Sciatic nerve (tissue), 2 donors: ENCODE measurements at regions not wholly inside any gene's neighbourhood (a gene's known extent, or its start where the extent isn't known, plus 50 kb on each side); places are given as distances from the start of the nearest gene placed in this dataset.
A peak's percentile ranks its signal among the peaks of the same experiment; 100 is the strongest.
"Not testable (repeated sequence)": the region's sequence is repeated elsewhere in the genome, so short reads cannot be mapped to it uniquely, and the experiment has no call there.

Source experiments
- ATAC-seq: fragments of 200-7000 bp; cut with Tn5 transposase; one replicate; pipeline ENCODE4 v1.9.1; 2020; ENCODE audit warnings: mild to moderate bottlenecking, moderate library complexity
- DNase-seq: peaks from one replicate; pipeline ENCODE4 v3.0.0-alpha.2; 2020; ENCODE audit warnings: low spot score
- intact Hi-C: fragments of 100-400 bp; cut with DNase I; formaldehyde crosslinking; loops from one replicate; pipeline ENCODE4 v1.14.2; 2022
- donor health status: DM: no; HTN: no; CAD: no.
- donor health status: DM: no; HTN: no; CAD: no.

DNA sequence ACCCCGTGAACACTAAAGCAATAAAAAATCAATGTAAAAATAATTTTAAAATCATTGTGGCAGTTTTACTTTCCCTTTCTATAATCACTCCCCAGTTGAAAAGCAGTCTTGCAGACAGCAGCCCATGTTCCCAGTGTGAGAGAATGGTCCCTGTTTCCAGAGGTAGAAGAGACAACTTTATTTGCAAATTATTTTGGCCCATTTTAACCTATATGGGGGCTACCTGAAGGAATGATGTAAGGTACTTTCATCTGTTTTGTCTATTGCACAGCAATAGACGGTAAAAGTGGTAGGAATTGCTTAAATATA, 559.8 kb downstream of the ZWINT start:
- intact Hi-C loops = no loop called here
- ATAC-seq (no peak), DNase-seq (no peak)

DNA sequence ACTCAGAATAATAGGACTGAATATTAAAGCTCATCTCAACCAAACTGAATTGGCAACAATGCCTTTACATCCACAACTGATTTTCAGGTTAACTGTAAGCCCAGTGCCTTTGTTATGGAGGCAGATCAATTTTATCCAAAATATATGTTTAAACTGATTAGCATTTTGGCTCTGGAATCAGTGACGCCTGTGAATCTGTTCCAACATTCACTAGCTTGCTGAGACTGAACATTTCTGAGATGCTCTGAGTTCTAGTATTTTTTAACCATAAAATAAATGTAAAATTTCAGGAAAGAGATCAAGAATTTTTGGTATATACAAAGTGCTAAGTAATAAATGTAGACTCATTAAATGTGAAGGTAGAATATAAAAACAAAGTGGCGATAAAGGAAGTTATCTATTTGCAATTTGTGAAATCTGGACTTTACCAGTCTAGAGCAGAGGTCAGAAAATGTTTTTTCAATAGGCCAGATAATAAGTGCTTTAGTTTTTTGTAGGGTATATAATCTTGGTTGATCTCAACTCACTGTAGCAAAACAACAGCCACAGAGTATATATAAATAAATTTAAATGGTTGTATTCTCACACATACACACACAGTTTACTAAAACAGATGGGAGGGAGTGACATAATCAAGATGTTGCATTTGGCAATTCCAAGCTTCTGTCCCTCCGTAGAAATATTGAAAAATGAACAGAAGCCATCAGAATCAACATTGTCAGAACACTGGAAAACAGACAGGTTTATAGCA, 560.3 kb downstream of the ZWINT start:
- ATAC-seq (no peak), DNase-seq (no peak)
- intact Hi-C loops = no loop called here

DNA sequence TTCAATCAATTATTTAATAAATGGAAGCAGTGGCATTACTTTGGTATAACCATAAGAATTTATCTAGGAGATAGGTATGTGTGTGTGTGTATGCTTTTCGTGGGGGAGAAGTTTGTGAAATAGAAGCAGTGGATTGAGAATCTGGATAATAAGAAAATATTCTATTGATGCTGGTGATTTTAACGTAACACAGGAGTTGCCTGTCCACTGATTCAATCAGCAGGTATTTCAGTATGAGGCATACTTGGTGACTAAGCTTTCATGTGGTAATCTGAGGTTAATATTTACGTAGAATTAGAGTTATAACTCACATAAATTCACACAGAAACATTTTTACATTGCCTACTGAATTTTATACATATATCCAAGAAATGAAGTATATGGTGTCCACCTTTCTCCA, 568.0 kb downstream of the ZWINT start:
- intact Hi-C loops = no loop called here
- ATAC-seq (no peak), DNase-seq (no peak)

DNA sequence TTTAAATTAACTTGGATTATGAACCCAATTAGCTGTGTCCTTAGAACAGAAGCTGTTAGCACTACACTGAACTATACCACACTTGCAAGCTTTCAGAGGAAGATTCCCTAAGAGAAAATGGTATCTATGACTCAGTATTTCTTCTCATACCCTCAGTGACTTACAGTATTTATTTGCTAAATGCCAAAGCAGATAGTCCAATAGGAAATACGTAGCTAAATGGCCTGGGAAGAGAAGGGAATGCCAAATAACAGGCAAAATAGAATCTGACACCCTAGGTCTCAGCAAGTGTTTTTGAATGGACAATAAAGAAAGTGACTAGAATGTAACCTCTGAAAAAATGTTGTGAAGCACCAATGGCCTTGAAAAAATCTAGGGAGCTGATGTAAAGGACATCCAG, 570.8 kb downstream of the ZWINT start:
- DNase-seq, ATAC-seq, intact Hi-C loops: not testable (repeated sequence)

DNA sequence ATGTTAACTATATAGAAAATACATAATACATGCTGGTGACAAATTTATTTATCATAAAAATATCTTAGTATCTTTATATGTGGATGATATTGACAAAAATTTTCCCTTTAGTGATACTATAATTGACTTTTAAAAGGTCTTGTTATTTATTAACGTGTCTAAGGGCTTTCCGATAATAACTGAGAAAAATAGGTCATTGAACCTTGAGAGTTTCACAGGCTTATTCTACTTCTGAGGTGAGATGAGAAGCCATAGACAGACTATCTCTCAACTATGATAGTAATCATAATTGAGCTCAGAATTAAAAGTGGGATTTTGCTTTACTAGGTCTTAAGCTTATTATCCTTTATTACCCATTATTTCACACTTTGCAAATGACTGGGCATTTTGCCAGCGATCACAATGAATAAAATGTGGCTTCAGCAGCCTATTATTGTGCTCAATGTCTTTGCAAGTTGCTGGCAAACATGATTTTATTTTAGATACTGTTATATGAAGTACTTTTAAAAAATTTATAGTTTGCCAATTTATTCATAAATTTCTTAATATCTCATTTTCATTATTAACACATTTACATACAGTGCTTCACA, 574.5 kb downstream of the ZWINT start:
- intact Hi-C loops = no loop called here
- DNase-seq = no peak
- ATAC-seq = no peak

DNA sequence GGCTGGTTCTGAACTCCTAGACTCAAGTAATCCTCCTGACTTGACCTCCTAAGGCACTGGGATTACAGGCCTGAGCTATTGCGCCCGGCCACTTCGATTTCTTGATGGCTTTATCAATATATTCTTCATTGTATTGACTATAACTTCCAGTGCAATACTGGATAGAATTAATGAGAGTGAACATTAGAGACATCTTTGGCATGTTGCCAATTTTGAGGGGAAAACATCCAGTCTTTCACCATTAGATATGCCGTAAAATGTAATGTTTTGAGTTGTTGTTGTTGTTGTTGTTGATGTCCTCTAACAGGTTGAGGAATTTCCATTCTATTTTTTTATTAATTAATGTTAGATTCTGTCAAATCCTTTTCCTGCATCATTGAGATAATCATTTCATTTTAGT, 578.9 kb downstream of the ZWINT start:
- ATAC-seq (no peak), DNase-seq (no peak)
- intact Hi-C loops = no loop called here

GRCh38 chr10:55766212-55766611, 594.8 kb downstream of the ZWINT start:
- intact Hi-C loops = no loop called here
- DNase-seq (no peak), ATAC-seq (no peak)

GRCh38 chr10:55750458-55750857, 610.6 kb downstream of the ZWINT start:
- ATAC-seq (no peak), DNase-seq (no peak)
- intact Hi-C loops = no loop called here

GRCh38 chr10:55747244-55747643, 613.8 kb downstream of the ZWINT start:
- DNase-seq (no peak), ATAC-seq (no peak)
- intact Hi-C loops = no loop called here

- ATAC-seq (no peak), DNase-seq (no peak)
- intact Hi-C loops = no loop called here
Observed at GRCh38 chr10:55746002-55746401, 615.1 kb downstream of the ZWINT start.

DNA sequence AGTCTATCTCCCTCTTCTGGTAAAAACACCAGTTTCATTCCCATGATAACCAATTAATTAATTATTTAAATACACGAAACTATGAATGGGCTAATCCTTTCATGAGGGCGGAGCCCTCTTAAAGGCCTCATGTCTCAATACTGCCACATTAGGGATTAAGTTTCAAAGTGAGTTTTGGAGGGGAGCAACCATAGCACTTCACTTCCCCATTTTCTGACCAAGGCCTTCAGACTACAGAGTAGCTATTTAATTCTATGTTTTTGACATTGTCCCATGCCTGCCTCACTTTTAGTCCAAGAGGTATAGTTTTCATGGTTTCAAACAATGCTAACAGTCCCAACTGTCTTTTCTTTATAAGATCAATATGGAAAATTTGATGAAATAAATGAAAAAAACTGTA, 618.6 kb downstream of the ZWINT start:
- intact Hi-C loops = no loop called here
- ATAC-seq = no peak
- no peak for DNase-seq

DNA sequence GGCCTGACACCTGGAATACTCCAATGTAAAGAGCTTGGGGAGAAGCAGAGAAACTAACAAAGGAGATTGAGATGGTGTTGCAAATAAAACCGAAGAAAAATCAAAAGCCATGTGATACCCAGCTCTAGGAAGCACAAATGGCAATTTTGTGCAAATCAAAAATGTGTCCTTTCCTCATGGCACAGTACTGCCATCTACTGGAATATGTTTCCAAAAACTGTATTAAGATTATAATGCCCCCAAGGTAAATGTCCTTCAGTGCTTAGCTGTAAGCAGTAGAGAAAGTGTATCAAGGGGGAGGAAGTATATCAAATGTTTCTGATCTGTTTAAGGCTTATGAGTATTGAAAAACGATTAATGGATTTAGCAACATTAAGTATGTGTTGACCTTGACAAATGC, 620.3 kb downstream of the ZWINT start:
- intact Hi-C loops, ATAC-seq, DNase-seq: not testable (repeated sequence)

GRCh38 chr10:55740110-55740509, 620.9 kb downstream of the ZWINT start:
- intact Hi-C loops = no loop called here

GRCh38 chr10:55734112-55734511, 626.9 kb downstream of the ZWINT start:
- intact Hi-C loops = no loop called here
- ATAC-seq (no peak), DNase-seq (no peak)

More at GRCh38 chr10:55740110-55740509, 620.9 kb downstream of the ZWINT start:
- no peak for ATAC-seq
- no peak for DNase-seq

DNA sequence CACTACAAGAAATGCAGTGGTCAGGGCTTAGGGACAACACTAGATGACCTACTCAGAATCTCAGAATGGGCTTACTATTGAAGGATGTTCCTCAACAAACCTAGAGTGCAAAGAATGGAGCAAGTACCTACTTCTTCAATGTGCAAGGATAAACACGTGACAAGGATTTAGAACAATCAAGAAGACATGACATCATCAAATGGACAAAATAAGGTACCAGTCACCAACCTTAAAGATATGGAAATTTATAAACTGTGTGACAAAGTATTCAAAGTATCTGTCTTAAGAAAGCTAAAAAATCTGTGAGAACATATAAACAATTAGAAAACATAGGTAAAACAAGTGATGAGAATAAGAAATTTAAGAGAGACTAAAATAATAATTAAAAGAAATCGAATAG, 656.1 kb downstream of the ZWINT start:
- DNase-seq (no peak), ATAC-seq (no peak)
- intact Hi-C loops = no loop called here

GRCh38 chr10:55668326-55668922, 692.6 kb downstream of the ZWINT start:
- intact Hi-C loops = no loop called here
- DNase-seq (no peak), ATAC-seq (no peak)

- DNase-seq (no peak), ATAC-seq (no peak)
- intact Hi-C loops = no loop called here
Observed at GRCh38 chr10:55653531-55653930, 707.5 kb downstream of the ZWINT start.

GRCh38 chr10:55641601-55642000, 719.5 kb downstream of the ZWINT start:
- intact Hi-C loops = no loop called here

DNA sequence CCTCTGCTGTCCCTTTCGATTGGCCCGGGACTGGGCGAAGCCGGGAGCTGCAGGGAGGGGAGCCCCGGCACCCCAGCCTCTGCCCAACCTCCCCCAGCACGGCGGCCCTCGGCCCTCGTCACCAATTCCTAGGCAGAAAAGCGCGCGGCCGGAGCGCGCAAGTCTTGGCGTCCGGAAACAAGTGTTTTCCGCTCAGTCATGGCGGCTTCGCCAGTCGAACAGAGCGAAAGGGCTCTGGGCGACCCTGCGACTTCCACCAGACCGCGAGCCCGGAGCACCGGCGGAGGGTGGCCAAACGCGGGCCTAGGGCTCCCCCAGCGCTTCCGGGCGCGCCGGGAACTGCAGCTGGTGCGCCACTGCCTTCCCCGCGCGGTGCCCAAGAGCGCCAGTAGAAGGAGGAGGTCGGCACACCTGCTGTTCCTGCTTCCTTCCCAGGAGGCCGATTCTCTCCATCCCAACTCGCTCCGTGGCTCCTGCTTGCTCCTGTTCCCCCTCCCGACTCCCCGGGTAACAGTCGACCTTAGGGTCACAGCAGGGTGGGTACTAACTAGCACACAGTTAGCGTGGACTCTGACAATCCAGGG, 729.9 kb downstream of the ZWINT start:
- intact Hi-C loops = no loop called here
- DNase-seq = no peak

More at GRCh38 chr10:55641601-55642000, 719.5 kb downstream of the ZWINT start:
- DNase-seq (no peak), ATAC-seq (no peak)

DNA sequence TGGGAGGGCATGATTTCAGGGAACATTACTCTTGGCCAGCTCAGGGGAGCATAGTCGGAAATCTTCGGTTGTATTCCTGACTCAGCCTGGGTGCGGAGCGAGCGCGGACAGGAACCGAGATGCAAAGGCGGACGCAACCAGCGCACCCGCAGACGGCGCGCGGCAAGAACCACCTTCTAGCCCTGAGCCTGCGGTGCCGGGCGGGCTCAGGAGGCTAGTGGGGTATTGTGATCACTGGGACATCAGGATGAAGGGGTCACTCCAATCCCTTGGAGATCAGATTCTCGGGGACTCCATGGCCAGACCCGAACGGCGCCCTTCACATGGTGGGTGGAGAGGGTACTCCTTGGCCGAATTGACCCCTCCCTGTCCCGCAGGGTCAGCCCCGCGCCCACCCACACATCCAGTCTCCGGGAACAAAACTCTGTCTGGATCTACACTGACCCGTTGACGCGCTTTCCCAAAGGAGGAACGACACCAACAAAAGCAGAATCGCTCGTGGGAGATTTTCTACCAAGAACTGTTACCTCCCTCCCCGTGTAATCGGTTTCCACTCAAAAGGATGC, 730.5 kb downstream of the ZWINT start:
- DNase-seq (no peak), ATAC-seq (peak; percentile 28)
- intact Hi-C loops = no loop called here

More for the DNA sequence above, 729.9 kb downstream of the ZWINT start:
- peak; percentile 45 for ATAC-seq
